Activated B cell treated with CpG ODN at 0.5 μM for 24 hours (primary cell): ENCODE measurements at regions not wholly inside any gene's neighbourhood (a gene's known extent, or its start where the extent isn't known, plus 50 kb on each side); places are given as distances from the start of the nearest gene placed in this dataset.
"Not testable (repeated sequence)": the region's sequence is repeated elsewhere in the genome, so short reads cannot be mapped to it uniquely, and the experiment has no call there.

ENCODE experiments used
- ATAC-seq: fragments of 200-7000 bp; cut with Tn5 transposase; one replicate; pipeline ENCODE4 v1.10.0; 2021; ENCODE audit warnings: low read depth, mild to moderate bottlenecking, moderate library complexity
- CTCF ChIA-PET: fragments of 350-600 bp; sonication (Branson Sonifier 250); formaldehyde crosslinking; loops from one replicate; lab custom pipeline; 2021; ENCODE audit warnings: antibody characterized with exemption; lab: Charles Lee
- POLR2A ChIA-PET: fragments of 350-600 bp; sonication (Branson Sonifier 250); formaldehyde crosslinking; loops from one replicate; lab custom pipeline; 2021; ENCODE audit warnings: antibody characterized with exemption; lab: Charles Lee
- DNase-seq: peaks from one replicate; pipeline ENCODE4 v3.0.0; 2022
- H3K27ac Mint-ChIP-seq: one replicate; pipeline ENCODE4 v1.8.0; 2020; ENCODE audit warnings: mixed read lengths
- H3K27me3 Mint-ChIP-seq: one replicate; pipeline ENCODE4 v1.8.0; 2021; ENCODE audit warnings: mixed read lengths
- H3K36me3 Mint-ChIP-seq: one replicate; pipeline ENCODE4 v1.8.0; 2021; ENCODE audit warnings: low read depth, mixed read lengths
- H3K4me1 Mint-ChIP-seq: one replicate; pipeline ENCODE4 v1.8.0; 2021; ENCODE audit warnings: mixed read lengths
- H3K4me3 Mint-ChIP-seq: one replicate; pipeline ENCODE4 v1.8.0; 2020; ENCODE audit warnings: mild to moderate bottlenecking, mixed read lengths
- H3K9me3 Mint-ChIP-seq: one replicate; pipeline ENCODE4 v1.8.0; 2020; ENCODE audit warnings: mixed read lengths
- intact Hi-C: fragments of 100-400 bp; cut with micrococcal nuclease; formaldehyde crosslinking; loops from one replicate; pipeline ENCODE4 v1.15.1; 2024
- TF ChIP-seq, protein P1 (sequence below): fragments of 200-600 bp; IDR thresholded peaks from one replicate; pipeline ENCODE4 v1.8.0; 2022; ENCODE audit warnings: antibody characterized with exemption, mild to moderate bottlenecking

DNA sequence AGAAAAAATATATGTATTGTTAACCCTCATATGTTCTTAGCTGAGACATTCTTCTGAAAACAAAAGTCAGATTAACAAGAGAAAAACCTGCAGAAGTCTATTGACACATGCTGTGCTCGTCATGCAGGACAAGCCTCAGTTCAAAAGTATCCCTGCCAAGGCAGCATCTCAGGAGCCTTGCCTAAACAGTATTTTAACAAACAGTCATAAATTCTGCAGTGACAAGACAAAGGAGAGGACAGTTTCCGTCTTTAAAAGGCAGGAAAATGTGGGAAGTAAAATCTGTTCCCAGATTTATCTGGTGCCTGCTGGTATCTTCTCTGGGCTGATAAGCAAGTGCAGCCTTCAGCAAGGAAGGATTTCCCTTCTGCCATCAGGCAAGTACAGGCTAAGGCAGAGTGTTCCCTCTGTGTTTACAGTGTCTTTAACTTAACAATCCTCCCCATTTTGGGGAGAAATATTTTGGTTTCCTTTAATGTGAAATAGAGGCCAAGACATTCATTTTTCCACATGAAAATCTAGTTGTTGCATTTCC lies 480.2 kb upstream of the CCDC196 start:
- TF ChIP-seq, protein P1, sequence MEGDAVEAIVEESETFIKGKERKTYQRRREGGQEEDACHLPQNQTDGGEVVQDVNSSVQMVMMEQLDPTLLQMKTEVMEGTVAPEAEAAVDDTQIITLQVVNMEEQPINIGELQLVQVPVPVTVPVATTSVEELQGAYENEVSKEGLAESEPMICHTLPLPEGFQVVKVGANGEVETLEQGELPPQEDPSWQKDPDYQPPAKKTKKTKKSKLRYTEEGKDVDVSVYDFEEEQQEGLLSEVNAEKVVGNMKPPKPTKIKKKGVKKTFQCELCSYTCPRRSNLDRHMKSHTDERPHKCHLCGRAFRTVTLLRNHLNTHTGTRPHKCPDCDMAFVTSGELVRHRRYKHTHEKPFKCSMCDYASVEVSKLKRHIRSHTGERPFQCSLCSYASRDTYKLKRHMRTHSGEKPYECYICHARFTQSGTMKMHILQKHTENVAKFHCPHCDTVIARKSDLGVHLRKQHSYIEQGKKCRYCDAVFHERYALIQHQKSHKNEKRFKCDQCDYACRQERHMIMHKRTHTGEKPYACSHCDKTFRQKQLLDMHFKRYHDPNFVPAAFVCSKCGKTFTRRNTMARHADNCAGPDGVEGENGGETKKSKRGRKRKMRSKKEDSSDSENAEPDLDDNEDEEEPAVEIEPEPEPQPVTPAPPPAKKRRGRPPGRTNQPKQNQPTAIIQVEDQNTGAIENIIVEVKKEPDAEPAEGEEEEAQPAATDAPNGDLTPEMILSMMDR = no peak
- ATAC-seq = no peak
- H3K9me3 Mint-ChIP-seq = peaks cover 5% of the 10 kb centered on the region
- no peak overlapping the region for H3K4me3 Mint-ChIP-seq
- intact Hi-C loops = no loop called here
- no peak for DNase-seq
- POLR2A ChIA-PET = no interaction called here
- H3K36me3 Mint-ChIP-seq = no peaks in the 10 kb centered on the region
- H3K27ac Mint-ChIP-seq = no peak overlapping the region
- no peaks in the 10 kb centered on the region for H3K4me1 Mint-ChIP-seq
- CTCF ChIA-PET = no interaction called here
- H3K27me3 Mint-ChIP-seq = peaks cover 22% of the 10 kb centered on the region

DNA sequence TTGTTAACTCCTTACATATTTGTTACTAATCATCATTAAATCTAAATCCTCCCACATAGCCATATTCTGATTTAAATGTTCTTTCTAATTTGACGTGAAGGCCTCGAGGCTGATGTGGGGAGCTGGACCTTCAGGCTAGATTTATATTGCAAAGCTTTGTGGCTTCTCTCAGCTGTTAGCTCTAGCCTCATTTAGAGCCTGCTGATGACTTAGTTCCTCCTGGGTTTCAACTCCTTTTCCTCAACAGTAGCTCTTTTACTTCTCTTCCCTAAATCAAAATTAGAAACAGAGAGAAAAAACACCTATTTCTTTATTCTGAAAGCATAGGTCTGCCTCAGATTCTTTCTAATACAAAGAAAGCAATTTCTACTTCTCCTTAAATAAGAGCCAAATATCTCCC lies 477.5 kb upstream of the CCDC196 start:
- CTCF ChIA-PET = no interaction called here
- TF ChIP-seq, protein P1 = no peak
- intact Hi-C loops = no loop called here
- Mint-ChIP-seq H3K4me1 (no peaks in the 10 kb centered on the region), H3K27ac (no peak overlapping the region), H3K9me3 (no peaks in the 10 kb centered on the region), H3K4me3 (no peak overlapping the region), H3K27me3 (peaks cover 3% of the 10 kb centered on the region), H3K36me3 (no peaks in the 10 kb centered on the region)
- DNase-seq = no peak
- ATAC-seq = no peak
- POLR2A ChIA-PET = no interaction called here

DNA sequence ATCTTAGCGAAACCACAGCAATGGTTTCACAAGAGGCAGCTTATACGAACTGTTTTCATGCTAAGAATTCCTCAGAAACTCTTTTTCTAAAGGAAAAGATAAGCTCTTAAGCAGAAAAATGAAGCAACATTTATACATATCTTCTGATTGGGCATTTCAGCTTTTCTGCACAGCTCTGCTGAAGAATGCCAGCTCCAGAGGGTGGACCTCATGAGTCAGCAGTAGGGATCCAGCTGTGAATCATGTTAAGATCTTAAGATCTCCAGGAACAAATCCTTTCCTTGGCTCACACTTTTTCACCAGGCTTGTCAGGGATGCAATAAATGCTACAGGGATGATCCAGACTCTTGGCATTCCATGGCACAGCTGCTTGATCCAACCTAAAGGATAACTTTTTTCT lies 477.1 kb upstream of the CCDC196 start:
- no peak overlapping the region for H3K4me3 Mint-ChIP-seq
- intact Hi-C loops = no loop called here
- TF ChIP-seq, protein P1 = no peak
- H3K27me3 Mint-ChIP-seq = peaks cover 2% of the 10 kb centered on the region
- DNase-seq (no peak), ATAC-seq (no peak)
- H3K36me3 Mint-ChIP-seq = no peaks in the 10 kb centered on the region
- no peaks in the 10 kb centered on the region for H3K9me3 Mint-ChIP-seq
- no peak overlapping the region for H3K27ac Mint-ChIP-seq
- no peaks in the 10 kb centered on the region for H3K4me1 Mint-ChIP-seq
- ChIA-PET CTCF (no interaction called here), POLR2A (no interaction called here)

DNA sequence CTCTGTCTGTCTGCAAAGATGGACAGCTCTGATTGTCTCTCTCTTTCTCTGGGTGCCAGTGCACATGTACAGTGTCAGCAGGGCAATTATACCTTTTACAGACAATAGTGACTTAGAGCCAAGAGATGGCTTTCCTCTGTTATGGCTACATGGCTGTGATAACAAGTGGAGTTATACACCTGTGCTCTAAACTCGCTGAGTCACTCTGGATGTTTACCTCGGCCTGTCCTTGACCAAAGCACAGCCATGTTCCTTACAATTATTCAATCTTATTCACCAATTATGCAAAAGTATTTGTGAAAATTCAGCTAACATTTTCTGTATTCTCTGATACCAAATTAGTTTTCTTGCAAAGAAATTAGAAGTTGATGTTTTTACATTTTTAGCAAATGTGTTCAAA lies 475.5 kb upstream of the CCDC196 start:
- CTCF ChIA-PET = no interaction called here
- POLR2A ChIA-PET = no interaction called here
- Mint-ChIP-seq H3K4me1 (no peaks in the 10 kb centered on the region), H3K27ac (no peak overlapping the region), H3K36me3 (no peaks in the 10 kb centered on the region), H3K9me3 (no peaks in the 10 kb centered on the region), H3K4me3 (no peak overlapping the region), H3K27me3 (peaks cover 3% of the 10 kb centered on the region)
- TF ChIP-seq, protein P1 = no peak
- intact Hi-C loops = no loop called here
- DNase-seq (no peak), ATAC-seq (no peak)

DNA sequence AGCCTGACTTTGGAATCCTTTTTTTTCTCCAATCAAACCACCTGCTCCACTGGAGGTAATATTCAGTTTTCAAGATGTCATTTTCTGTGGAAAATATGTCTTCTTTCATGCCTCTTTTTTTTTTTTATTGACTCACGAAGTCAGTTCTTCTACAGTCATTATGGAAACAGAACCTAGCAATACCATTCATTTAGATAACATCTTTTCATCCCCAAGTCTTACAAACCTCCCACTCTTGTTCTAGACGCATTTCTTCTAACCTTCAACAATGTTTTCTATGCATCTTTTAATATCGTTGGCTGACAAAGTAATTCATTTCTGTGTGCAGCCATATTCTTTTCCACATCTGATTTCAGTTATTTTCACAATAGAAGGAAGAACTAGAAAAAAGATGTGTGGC lies 474.3 kb upstream of the CCDC196 start:
- H3K9me3 Mint-ChIP-seq = no peaks in the 10 kb centered on the region
- intact Hi-C loops = no loop called here
- no peak for ATAC-seq
- H3K4me3 Mint-ChIP-seq = no peak overlapping the region
- no peaks in the 10 kb centered on the region for H3K36me3 Mint-ChIP-seq
- DNase-seq = no peak
- H3K27ac Mint-ChIP-seq = no peak overlapping the region
- ChIA-PET CTCF (no interaction called here), POLR2A (no interaction called here)
- TF ChIP-seq, protein P1 = no peak
- H3K27me3 Mint-ChIP-seq = peaks cover 3% of the 10 kb centered on the region
- no peaks in the 10 kb centered on the region for H3K4me1 Mint-ChIP-seq

DNA sequence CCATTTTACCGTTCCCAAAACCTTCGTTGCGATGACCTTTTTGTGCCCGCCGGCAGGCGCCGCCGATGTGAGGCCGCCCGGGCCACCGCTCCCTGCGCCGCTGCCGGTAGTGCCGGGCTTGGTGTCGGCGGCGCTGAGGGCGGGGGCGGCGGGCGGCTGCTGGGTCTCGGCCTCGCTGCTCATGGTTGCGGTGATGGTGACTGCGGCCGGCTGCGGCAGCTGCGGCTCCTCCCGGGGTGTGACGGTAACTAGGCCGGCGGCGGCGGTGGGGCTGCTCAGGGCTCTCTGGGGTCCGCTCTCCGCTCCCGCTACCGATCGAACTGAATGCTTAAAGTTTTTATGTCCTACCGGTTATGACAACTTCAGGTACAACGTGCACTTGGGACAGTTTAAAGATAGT lies 472.6 kb upstream of the CCDC196 start:
- H3K4me3 Mint-ChIP-seq, DNase-seq, H3K27ac Mint-ChIP-seq, H3K27me3 Mint-ChIP-seq, ATAC-seq, POLR2A ChIA-PET, CTCF ChIA-PET, H3K4me1 Mint-ChIP-seq, H3K36me3 Mint-ChIP-seq, H3K9me3 Mint-ChIP-seq, intact Hi-C loops: not testable (repeated sequence)
